ENCODE measurements at regions not wholly inside any gene's neighbourhood (a gene's known extent, or its start where the extent isn't known, plus 50 kb on each side); places are given as distances from the start of the nearest gene placed in this dataset.

DNA sequence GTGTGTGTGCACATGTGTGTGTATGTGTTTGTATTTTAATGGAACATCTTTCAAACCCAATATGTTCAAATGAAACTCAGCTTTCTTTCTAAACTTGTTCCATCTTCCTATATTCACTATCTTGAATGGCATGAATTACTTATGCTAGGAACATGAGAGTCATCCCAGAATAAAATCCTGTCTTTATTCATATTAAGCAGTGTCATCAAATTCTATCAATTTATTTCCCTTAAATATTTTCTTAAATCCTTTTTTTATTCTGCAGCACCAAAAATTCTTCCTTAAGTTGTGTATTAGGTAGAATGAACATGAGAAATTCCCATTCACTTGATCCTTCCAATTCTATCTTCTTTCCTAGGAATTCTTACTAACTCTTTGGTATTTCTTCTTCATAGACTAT is 146.6 kb upstream of the PCDH15 start:
- no peak for DNase-seq
- H3K4me3 ChIP-seq = no peak overlapping the region
- no peaks in the 10 kb centered on the region for H3K4me1 ChIP-seq (ENCODE audit: control insufficient read depth in 5 of 5, insufficient read depth in 5 of 5, low read length in 5 of 5)
- ATAC-seq (ENCODE audit: insufficient read depth, low FRiP score) = no peak
- H3K27me3 ChIP-seq (ENCODE audit: control insufficient read depth in 3 of 3, insufficient read depth in 3 of 3, low read length in 2 of 3) = no peaks in the 10 kb centered on the region
- no peak overlapping the region for H3K27ac ChIP-seq (ENCODE audit: low read depth in 1 of 2, low read length in 1 of 2)
- no peaks in the 10 kb centered on the region for H3K9me3 ChIP-seq (ENCODE audit: control insufficient read depth in 4 of 4, insufficient read depth in 3 of 4, low read length in 3 of 4)
- no peaks in the 10 kb centered on the region for H3K36me3 ChIP-seq (ENCODE audit: control insufficient read depth in 4 of 4, insufficient read depth in 4 of 4, low read length in 4 of 4)
- H3K9ac ChIP-seq (ENCODE audit: insufficient read depth in 1 of 2, low read length in 2 of 2) = no peak overlapping the region
- TF ChIP-seq, protein P1, sequence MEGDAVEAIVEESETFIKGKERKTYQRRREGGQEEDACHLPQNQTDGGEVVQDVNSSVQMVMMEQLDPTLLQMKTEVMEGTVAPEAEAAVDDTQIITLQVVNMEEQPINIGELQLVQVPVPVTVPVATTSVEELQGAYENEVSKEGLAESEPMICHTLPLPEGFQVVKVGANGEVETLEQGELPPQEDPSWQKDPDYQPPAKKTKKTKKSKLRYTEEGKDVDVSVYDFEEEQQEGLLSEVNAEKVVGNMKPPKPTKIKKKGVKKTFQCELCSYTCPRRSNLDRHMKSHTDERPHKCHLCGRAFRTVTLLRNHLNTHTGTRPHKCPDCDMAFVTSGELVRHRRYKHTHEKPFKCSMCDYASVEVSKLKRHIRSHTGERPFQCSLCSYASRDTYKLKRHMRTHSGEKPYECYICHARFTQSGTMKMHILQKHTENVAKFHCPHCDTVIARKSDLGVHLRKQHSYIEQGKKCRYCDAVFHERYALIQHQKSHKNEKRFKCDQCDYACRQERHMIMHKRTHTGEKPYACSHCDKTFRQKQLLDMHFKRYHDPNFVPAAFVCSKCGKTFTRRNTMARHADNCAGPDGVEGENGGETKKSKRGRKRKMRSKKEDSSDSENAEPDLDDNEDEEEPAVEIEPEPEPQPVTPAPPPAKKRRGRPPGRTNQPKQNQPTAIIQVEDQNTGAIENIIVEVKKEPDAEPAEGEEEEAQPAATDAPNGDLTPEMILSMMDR (IDR thresholded peaks at IDR 0.05; ENCODE audit: control extremely low read depth, extremely low read depth) = no peak

DNA sequence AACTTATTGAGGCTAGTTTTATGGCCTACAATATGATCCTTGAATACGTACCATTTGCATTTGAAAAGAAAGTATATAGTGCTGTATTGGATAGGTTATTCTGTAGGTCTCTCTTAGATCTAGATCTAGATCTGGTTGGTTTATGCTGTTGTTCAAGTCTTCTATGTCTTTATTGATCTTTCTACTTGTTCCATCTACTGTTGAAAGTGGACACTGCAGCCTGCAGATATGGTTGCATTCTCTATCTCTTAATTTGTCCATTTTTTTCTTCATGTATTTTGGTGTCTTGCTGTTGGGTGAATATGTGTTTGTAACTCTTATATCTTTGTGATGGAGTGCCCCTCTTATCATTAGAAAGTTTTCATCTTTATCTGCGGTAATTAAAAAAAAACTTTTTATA is 139.4 kb upstream of the PCDH15 start:
- TF ChIP-seq, protein P1 (IDR thresholded peaks at IDR 0.05; ENCODE audit: control extremely low read depth, extremely low read depth) = no peak
- H3K27me3 ChIP-seq (ENCODE audit: control insufficient read depth in 3 of 3, insufficient read depth in 3 of 3, low read length in 2 of 3) = no peaks in the 10 kb centered on the region
- no peak overlapping the region for H3K4me3 ChIP-seq
- no peaks in the 10 kb centered on the region for H3K9me3 ChIP-seq (ENCODE audit: control insufficient read depth in 4 of 4, insufficient read depth in 3 of 4, low read length in 3 of 4)
- no peak overlapping the region for H3K9ac ChIP-seq (ENCODE audit: insufficient read depth in 1 of 2, low read length in 2 of 2)
- DNase-seq (peak in 2 of 3 donors; percentile 2), ATAC-seq (ENCODE audit: insufficient read depth, low FRiP score) (no peak)
- H3K27ac ChIP-seq (ENCODE audit: low read depth in 1 of 2, low read length in 1 of 2) = no peak overlapping the region
- no peaks in the 10 kb centered on the region for H3K36me3 ChIP-seq (ENCODE audit: control insufficient read depth in 4 of 4, insufficient read depth in 4 of 4, low read length in 4 of 4)
- H3K4me1 ChIP-seq (ENCODE audit: control insufficient read depth in 5 of 5, insufficient read depth in 5 of 5, low read length in 5 of 5) = no peaks in the 10 kb centered on the region
- 93 to 97% methylated on average over 2 of the region's 2 CpGs for WGBS, 2 donors

DNA sequence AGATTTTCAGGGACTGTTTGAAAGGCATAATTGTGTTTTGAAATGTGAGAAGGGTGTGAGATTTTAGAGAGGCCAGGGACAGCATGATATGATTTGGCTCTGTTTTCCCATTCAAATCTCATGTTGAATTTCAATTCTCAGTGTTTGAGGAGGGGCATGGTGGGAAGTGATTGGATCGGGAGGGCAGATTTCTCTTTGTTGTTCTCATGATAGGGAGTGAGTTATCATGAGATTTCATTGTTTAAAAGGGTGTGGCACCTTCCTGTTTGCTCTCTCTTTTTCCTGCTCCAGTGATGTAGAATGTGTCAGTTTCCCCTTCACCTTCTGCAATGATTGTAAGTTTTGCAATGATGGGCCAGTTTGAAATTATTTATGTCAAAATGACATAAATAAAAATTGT is 113.0 kb upstream of the PCDH15 start:
- Histone ChIP-seq H3K27me3 (ENCODE audit: control insufficient read depth in 3 of 3, insufficient read depth in 3 of 3, low read length in 2 of 3) (no peaks in the 10 kb centered on the region), H3K4me1 (ENCODE audit: control insufficient read depth in 5 of 5, insufficient read depth in 5 of 5, low read length in 5 of 5) (no peaks in the 10 kb centered on the region), H3K9ac (ENCODE audit: insufficient read depth in 1 of 2, low read length in 2 of 2) (no peak overlapping the region), H3K4me3 (no peak overlapping the region), H3K9me3 (ENCODE audit: control insufficient read depth in 4 of 4, insufficient read depth in 3 of 4, low read length in 3 of 4) (peaks cover 0 to 6% (median 2%) of the 10 kb centered on the region in 4 donors), H3K36me3 (ENCODE audit: control insufficient read depth in 4 of 4, insufficient read depth in 4 of 4, low read length in 4 of 4) (no peaks in the 10 kb centered on the region), H3K27ac (ENCODE audit: low read depth in 1 of 2, low read length in 1 of 2) (no peak overlapping the region)
- WGBS, 2 donors = 47 to 56% methylated on average over 1 of the region's 1 CpG
- ATAC-seq (ENCODE audit: insufficient read depth, low FRiP score) (no peak), DNase-seq (peak in 1 of 3 donors; percentile 48)
- TF ChIP-seq, protein P1 (IDR thresholded peaks at IDR 0.05; ENCODE audit: control extremely low read depth, extremely low read depth) = no peak

DNA sequence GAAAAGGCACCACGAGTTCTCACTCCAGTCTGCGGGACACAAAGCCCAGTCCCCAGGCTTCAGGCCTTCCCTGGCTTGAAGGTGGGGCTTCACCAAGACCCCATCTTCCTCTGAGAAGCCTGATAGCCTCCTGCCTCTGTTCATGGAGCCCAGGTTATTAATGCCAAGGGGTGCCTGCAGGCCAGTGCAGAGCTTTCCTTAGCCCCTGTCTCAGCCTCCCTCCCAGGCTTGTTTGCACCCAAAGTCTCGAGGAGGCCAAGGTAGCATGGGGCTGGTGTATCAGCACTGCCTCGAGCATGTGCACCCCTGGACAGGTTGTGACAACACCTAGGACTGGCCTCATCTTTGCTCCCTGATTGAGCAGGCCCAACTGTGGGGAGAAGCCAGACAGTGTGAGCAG is 108.1 kb upstream of the PCDH15 start:
- no peak overlapping the region for H3K4me3 ChIP-seq
- H3K27me3 ChIP-seq (ENCODE audit: control insufficient read depth in 3 of 3, insufficient read depth in 3 of 3, low read length in 2 of 3) = no peaks in the 10 kb centered on the region
- peaks cover 0 to 9% (median 2%) of the 10 kb centered on the region in 4 donors for H3K9me3 ChIP-seq (ENCODE audit: control insufficient read depth in 4 of 4, insufficient read depth in 3 of 4, low read length in 3 of 4)
- no peak for ATAC-seq (ENCODE audit: insufficient read depth, low FRiP score)
- no peak overlapping the region for H3K9ac ChIP-seq (ENCODE audit: insufficient read depth in 1 of 2, low read length in 2 of 2)
- no peak for DNase-seq
- peaks cover 0 to 4% (median 0%) of the 10 kb centered on the region in 5 donors for H3K4me1 ChIP-seq (ENCODE audit: control insufficient read depth in 5 of 5, insufficient read depth in 5 of 5, low read length in 5 of 5)
- H3K27ac ChIP-seq (ENCODE audit: low read depth in 1 of 2, low read length in 1 of 2) = no peak overlapping the region
- TF ChIP-seq, protein P1 (IDR thresholded peaks at IDR 0.05; ENCODE audit: control extremely low read depth, extremely low read depth) = no peak
- H3K36me3 ChIP-seq (ENCODE audit: control insufficient read depth in 4 of 4, insufficient read depth in 4 of 4, low read length in 4 of 4) = no peaks in the 10 kb centered on the region
- 84 to 88% methylated on average over 4 of the region's 4 CpGs for WGBS, 2 donors

Data from lung (tissue), 11 donors.